Brain microvascular endothelial cell (primary cell): ENCODE measurements at regions not wholly inside any gene's neighbourhood (a gene's known extent, or its start where the extent isn't known, plus 50 kb on each side); places are given as distances from the start of the nearest gene placed in this dataset.

Experiments used
- DNase-seq: peaks from one replicate; pipeline ENCODE4 v3.0.0-alpha.2; 2020
- H3K27ac ChIP-seq: fragments of 250-450 bp; sonication (Bioruptor Pico); 2 replicates; pipeline ENCODE4 v1.5.1; 2020; ENCODE audit warnings: mild to moderate bottlenecking, moderate library complexity
- H3K27me3 ChIP-seq: fragments of 250-450 bp; sonication (Bioruptor Pico); replicated peaks from 2 replicates; pipeline ENCODE4 v1.5.1; 2020; ENCODE audit warnings: mild to moderate bottlenecking
- H3K36me3 ChIP-seq: fragments of 250-450 bp; sonication (Bioruptor Pico); replicated peaks from 2 replicates; pipeline ENCODE4 v1.5.1; 2020; ENCODE audit warnings: mild to moderate bottlenecking
- H3K4me3 ChIP-seq: 2 replicates; pipeline ENCODE4 v1.5.1; 2011; ENCODE audit warnings: low read depth, mild to moderate bottlenecking, control low read depth, low read length, moderate library complexity
- CTCF ChIP-seq: IDR thresholded peaks from 2 replicates; pipeline ENCODE4 v1.5.1; 2011; ENCODE audit warnings: low read depth, mild to moderate bottlenecking, moderate library complexity, low read length, control low read depth, inconsistent platforms; ENCODE audit errors: missing control alignments
- in situ Hi-C: cut with HindIII; loops from 2 replicates; pipeline ENCODE4 v1.10.0; 2017; ENCODE audit warnings: low sequenced_read_pairs, low pct_ligation_motif_present

DNA sequence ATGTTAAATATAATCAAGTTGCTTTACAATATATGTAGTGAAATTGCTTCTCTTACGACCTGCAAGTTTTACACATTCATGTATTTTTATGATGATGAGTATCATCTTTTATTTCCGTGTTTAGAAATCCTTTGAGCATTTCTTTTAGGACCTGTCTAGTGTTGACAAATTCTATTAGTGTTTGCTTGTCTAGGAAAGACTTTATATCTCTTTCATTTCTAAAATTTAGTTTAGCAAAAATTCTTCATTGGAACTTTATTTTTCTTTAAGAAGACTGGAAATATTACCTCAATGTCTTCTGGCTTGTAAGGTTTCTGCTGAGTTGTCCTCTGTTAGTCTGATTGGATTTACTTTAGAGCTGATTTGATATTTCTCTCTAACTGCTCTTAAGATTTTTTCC, 920.9 kb upstream of the CTNND2 start:
- no peaks in the 10 kb centered on the region for H3K27me3 ChIP-seq
- no peak overlapping the region for H3K27ac ChIP-seq
- TF ChIP-seq CTCF: no peak
- no peak for DNase-seq
- in situ Hi-C loops: no loop called here
- no peaks in the 10 kb centered on the region for H3K36me3 ChIP-seq
- no peak overlapping the region for H3K4me3 ChIP-seq

DNA sequence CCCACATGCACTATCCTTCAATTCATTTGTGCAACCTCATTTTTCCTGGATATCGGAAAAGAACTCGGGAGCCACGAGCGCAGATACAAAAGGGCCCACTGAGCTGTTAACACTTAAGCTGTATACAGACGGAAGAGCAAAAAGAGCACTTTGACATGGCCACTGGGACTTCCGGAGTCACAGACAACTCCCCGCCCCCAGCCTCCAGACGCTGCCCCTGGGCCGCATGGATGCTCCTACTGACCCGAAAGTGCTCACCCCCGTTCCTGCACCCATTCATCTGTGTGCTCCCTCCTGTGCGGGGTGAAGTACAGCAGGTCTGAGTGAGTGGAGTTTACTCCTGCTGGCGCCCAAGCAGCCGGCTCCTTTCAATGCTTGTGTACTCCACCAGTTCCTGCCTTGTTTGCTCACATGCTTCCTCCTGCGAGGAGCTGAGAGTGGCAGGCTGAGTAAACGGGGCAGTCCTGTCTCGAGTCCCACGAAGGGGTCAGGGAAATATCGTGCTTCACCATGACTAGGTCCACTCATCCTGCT, 901.0 kb upstream of the CTNND2 start:
- Histone ChIP-seq H3K27ac (no peak overlapping the region), H3K4me3 (no peak overlapping the region)

DNA sequence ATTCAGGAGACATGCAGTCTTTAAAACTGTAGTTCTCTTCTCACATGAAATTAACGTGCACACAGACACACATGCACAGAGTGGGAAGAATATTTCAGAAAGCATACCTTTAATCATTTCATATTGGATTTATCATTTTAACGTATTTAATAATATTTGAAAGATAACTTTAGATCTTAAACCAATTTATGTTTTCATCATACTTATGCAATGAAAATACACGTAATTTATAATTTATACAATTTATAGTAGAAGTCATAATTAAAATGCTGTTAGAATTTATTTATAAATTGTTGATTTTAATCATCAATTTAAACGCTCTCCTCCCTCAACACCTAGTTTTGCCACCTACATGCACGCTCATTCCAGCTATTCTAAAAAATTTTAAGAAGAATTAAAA, 894.9 kb upstream of the CTNND2 start:
- no peak for TF ChIP-seq CTCF
- Histone ChIP-seq H3K27me3 (no peaks in the 10 kb centered on the region), H3K27ac (no peak overlapping the region), H3K36me3 (no peaks in the 10 kb centered on the region), H3K4me3 (no peak overlapping the region)
- no peak for DNase-seq
- in situ Hi-C loops: no loop called here

More for the DNA sequence above, 901.0 kb upstream of the CTNND2 start:
- Histone ChIP-seq H3K36me3 (no peaks in the 10 kb centered on the region), H3K27me3 (no peaks in the 10 kb centered on the region)
- no peak for DNase-seq
- no peak for TF ChIP-seq CTCF
- in situ Hi-C loops: no loop called here

DNA sequence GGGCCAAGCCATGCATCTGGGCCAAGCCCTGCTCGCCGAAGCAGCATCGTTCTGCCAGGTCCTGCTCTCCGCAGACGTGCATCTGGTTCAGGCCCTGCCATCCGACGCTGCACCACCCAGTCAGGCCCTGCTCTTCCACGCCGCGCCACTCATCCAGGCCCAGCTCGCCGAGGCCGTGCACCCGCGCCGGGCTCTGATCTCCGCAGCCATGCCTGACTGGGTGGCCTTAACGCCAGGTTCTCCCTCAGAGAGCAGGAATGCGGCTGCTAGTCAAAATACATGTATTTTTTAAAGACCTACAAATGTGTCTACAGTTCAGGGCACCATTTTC, 891.1 kb upstream of the CTNND2 start:
- Histone ChIP-seq H3K27me3 (no peaks in the 10 kb centered on the region), H3K4me3 (no peak overlapping the region), H3K36me3 (no peaks in the 10 kb centered on the region), H3K27ac (no peak overlapping the region)
- no peak for TF ChIP-seq CTCF
- no peak for DNase-seq
- in situ Hi-C loops: no loop called here

DNA sequence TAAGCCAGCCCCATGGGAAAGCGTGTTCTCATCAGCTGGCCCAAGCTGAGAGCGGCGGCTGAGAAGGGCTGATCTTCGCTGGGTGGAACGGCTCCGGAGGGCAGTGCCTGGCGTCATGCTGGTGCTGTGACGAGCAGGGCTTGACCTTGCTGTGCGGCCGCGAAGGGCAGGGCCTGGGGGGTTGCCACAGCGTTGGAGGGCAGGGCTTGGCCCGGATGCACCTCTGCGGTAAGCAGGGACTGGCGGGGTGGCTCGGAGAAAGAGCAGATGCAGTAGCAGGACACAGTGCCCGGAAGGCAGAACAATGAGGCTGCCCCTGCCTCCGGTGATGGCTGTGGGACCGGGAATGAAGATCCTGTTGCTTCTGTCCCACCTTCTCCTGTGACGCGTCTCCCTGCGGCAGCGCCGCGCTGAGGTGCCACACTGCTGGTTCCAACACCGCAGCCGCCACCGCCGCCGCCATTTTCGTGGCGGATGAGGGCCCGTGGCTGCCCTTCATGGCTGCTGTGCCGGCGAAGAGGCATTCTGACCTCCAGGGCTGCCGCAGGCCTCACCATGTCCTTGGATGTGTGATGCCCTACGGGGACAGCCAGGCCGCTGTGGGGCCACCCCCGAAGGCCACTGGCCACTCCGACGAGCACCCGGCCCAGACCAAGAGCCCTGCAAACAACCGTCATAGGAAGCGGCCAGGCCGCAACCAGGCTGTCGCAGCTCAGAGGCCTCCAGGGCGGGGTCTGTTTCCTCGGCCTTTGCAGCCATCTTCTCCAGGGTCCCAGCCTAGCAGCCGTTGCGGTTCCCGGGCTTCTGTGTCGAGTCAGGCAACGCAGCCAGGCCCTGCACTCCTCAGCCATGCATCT, 890.5 kb upstream of the CTNND2 start:
- Histone ChIP-seq H3K27ac (no peak overlapping the region), H3K36me3 (no peaks in the 10 kb centered on the region), H3K27me3 (no peaks in the 10 kb centered on the region), H3K4me3 (no peak overlapping the region)
- no peak for DNase-seq
- in situ Hi-C loops: no loop called here
- TF ChIP-seq CTCF: no peak
